K562 (cell line): ENCODE measurements at regions not wholly inside any gene's neighbourhood (a gene's known extent, or its start where the extent isn't known, plus 50 kb on each side); places are given as distances from the start of the nearest gene placed in this dataset.

Source experiments
- ATF6 ChIP-seq: sonication (generic); formaldehyde crosslinking; IDR thresholded peaks from 2 replicates; pipeline ENCODE4 v1.4.0; 2020; ENCODE audit warnings: mild to moderate bottlenecking, missing genetic modification reagents
- ZBTB40 ChIP-seq, 2 experiments: fragments of 450-650 bp in 1 of 2; sonication (generic) in 1 of 2; formaldehyde crosslinking in 1 of 2; IDR thresholded peaks; 2 replicates each; pipeline versions ENCODE4 v1.7.1 to v1.9.0; 2016 to 2022; ENCODE audit warnings: inconsistent platforms in 1 of 2, mild to moderate bottlenecking in 1 of 2, missing genetic modification reagents in 1 of 2
- ZNF589 ChIP-seq: fragments of 200-800 bp; sonication (Bioruptor generic); IDR thresholded peaks from 2 replicates; pipeline ENCODE4 v1.6.1; 2016; ENCODE audit warnings: low read depth, missing genetic modification characterization, missing compliant biosample characterization

DNA sequence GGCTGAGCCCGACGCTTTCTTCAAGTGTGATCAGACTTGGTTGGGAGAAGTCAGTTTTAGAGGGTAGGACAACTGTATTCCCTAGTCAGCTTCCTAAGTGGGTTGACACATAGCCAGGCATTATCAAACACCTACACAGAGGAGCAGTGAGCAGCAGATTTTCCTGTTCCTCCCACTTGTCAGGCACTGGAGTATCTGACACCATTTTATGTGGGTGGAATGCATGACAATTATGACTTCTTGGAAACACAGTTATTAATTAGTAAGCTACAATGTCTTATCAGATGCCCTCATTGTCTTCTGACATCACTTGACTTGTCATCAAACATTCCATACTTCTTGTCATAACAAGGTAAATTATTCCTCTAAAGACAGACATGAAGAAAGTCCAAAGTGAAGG, 124.9 kb downstream of the IRX2 start (continued):
- TF ChIP-seq ZBTB40 (IDR thresholded peaks at IDR 0.05) (no peak), ZBTB40 (CRISPR knock-in tag; IDR thresholded peaks at IDR 0.05) (no peak), ATF6 (CRISPR knock-in tag) (no peak), ZNF589 (CRISPR knock-in tag) (no peak)
